Ishikawa (cell line): ENCODE measurements at regions not wholly inside any gene's neighbourhood (a gene's known extent, or its start where the extent isn't known, plus 50 kb on each side); places are given as distances from the start of the nearest gene placed in this dataset.

Experiments used
- CEBPB ChIP-seq: IDR thresholded peaks from 2 replicates; pipeline ENCODE4 v1.6.1; 2012
- CREB1 ChIP-seq: IDR thresholded peaks from 2 replicates; pipeline ENCODE4 v1.6.1; 2012; ENCODE audit warnings: low read depth
- EGR1 ChIP-seq: IDR thresholded peaks from 2 replicates; pipeline ENCODE4 v1.6.1; 2012
- EP300 ChIP-seq: IDR thresholded peaks from 2 replicates; pipeline ENCODE4 v1.6.1; 2012; ENCODE audit warnings: borderline replicate concordance
- FOXM1 ChIP-seq: IDR thresholded peaks from 2 replicates; pipeline ENCODE4 v1.6.1; 2012; ENCODE audit warnings: low read depth, borderline replicate concordance
- NFIC ChIP-seq: IDR thresholded peaks from 2 replicates; pipeline ENCODE4 v1.6.1; 2012
- RAD21 ChIP-seq: IDR thresholded peaks from 2 replicates; pipeline ENCODE4 v1.6.1; 2012; ENCODE audit warnings: low read depth
- REST ChIP-seq: IDR thresholded peaks from 2 replicates; pipeline ENCODE4 v1.6.1; 2012; ENCODE audit warnings: low read depth, mild to moderate bottlenecking
- TAF1 ChIP-seq: IDR thresholded peaks from 2 replicates; pipeline ENCODE4 v1.6.1; 2012; ENCODE audit warnings: low read depth, mild to moderate bottlenecking
- TCF12 ChIP-seq: IDR thresholded peaks from 2 replicates; pipeline ENCODE4 v1.6.1; 2012; ENCODE audit warnings: low read depth
- TF ChIP-seq, protein P1 (sequence below): IDR thresholded peaks from 2 replicates; pipeline ENCODE4 v1.6.1; 2012
- TF ChIP-seq, protein P2 (sequence below): IDR thresholded peaks from 2 replicates; pipeline ENCODE4 v1.6.1; 2012

DNA sequence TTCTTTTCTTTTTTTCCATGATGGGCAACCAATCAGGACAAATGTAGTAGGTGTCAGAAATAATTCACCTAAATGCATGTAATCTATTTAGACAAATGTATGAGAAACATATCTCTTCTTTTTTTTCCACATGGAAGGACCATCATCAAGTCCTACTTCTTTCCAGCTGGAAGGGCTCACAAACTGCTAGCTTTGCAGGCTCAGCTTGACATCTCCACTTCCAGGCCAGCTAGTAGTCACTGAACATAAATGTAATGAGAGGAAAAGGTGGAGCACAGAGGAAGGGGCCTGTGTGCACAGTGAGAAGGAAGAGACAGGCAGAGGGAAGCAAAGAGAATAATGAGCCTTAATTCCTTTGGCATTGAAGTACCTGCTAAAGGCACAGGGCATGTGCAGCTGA lies 504.9 kb downstream of the MCTP2 start:
- no peak for TF ChIP-seq CEBPB
- TF ChIP-seq, protein P1, sequence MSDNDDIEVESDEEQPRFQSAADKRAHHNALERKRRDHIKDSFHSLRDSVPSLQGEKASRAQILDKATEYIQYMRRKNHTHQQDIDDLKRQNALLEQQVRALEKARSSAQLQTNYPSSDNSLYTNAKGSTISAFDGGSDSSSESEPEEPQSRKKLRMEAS = no peak
- TF ChIP-seq EP300 = no peak
- TF ChIP-seq RAD21 = no peak
- TF ChIP-seq TAF1 = no peak
- TF ChIP-seq, protein P2, sequence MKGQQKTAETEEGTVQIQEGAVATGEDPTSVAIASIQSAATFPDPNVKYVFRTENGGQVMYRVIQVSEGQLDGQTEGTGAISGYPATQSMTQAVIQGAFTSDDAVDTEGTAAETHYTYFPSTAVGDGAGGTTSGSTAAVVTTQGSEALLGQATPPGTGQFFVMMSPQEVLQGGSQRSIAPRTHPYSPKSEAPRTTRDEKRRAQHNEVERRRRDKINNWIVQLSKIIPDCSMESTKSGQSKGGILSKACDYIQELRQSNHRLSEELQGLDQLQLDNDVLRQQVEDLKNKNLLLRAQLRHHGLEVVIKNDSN = no peak
- no peak for TF ChIP-seq TCF12
- no peak for TF ChIP-seq FOXM1
- no peak for TF ChIP-seq NFIC
- no peak for TF ChIP-seq EGR1
- no peak for TF ChIP-seq REST
- no peak for TF ChIP-seq CREB1
